HFF-Myc (cell line): ENCODE measurements at regions not wholly inside any gene's neighbourhood (a gene's known extent, or its start where the extent isn't known, plus 50 kb on each side); places are given as distances from the start of the nearest gene placed in this dataset.
"Not testable (repeated sequence)": the region's sequence is repeated elsewhere in the genome, so short reads cannot be mapped to it uniquely, and the experiment has no call there.

ENCODE experiments used
- DNase-seq: peaks from one replicate; pipeline ENCODE4 v3.0.0-alpha.2; 2011; ENCODE audit warnings: low read depth; ENCODE audit errors: extremely low read depth
- H3K4me3 ChIP-seq: replicated peaks from 2 replicates; pipeline ENCODE4 v1.5.1; 2011; ENCODE audit warnings: low read depth, mild to moderate bottlenecking, control low read depth, low read length
- TF ChIP-seq, protein P1 (sequence below): IDR thresholded peaks from 2 replicates; pipeline ENCODE4 v1.5.1; 2012; ENCODE audit warnings: mild to moderate bottlenecking, low read depth, low read length, control low read depth; ENCODE audit errors: missing control alignments

DNA sequence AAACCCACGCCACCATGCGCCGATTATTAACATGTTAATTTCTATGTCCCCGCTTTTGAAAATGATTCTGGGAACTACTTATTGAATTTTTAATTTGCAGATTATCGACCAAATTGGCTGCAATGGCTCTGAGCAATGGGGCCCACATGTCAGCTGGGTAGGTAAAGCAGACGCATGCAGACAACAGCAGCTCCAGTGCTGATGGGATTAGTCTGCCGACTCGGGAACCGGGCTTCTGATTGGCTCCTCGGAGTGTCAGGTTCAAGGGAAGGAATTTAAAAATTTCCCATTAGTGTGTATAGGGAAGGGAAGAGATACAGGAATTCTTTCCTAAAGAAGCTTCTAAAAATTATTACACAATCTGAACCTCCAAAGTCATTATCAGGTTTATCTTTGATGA lies 77.4 kb upstream of the PPARGC1A start:
- DNase-seq = no peak
- no peak overlapping the region for H3K4me3 ChIP-seq
- TF ChIP-seq, protein P1, sequence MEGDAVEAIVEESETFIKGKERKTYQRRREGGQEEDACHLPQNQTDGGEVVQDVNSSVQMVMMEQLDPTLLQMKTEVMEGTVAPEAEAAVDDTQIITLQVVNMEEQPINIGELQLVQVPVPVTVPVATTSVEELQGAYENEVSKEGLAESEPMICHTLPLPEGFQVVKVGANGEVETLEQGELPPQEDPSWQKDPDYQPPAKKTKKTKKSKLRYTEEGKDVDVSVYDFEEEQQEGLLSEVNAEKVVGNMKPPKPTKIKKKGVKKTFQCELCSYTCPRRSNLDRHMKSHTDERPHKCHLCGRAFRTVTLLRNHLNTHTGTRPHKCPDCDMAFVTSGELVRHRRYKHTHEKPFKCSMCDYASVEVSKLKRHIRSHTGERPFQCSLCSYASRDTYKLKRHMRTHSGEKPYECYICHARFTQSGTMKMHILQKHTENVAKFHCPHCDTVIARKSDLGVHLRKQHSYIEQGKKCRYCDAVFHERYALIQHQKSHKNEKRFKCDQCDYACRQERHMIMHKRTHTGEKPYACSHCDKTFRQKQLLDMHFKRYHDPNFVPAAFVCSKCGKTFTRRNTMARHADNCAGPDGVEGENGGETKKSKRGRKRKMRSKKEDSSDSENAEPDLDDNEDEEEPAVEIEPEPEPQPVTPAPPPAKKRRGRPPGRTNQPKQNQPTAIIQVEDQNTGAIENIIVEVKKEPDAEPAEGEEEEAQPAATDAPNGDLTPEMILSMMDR = no peak

DNA sequence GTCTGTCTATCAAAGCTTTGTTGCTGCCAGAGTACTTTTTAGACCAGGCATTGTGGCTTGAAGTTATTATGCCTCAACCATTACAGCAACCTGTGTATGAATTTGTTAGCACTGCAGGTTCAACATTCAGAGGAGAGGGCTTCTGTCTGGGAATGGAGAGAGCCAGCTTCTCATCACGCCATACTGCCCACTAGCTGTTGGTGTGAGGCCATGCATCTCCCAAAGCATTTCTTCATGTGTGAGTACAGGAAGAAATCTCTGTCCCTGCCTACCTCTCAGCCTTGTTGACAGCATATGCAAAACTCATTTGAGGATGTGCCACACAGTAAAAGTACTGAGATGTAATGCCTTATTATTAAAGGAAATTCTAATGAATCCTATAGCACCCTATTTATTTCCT lies 76.9 kb upstream of the PPARGC1A start:
- no peak for DNase-seq
- TF ChIP-seq, protein P1 = peak; percentile 40
- H3K4me3 ChIP-seq = no peak overlapping the region

- no peak overlapping the region for H3K4me3 ChIP-seq
- TF ChIP-seq, protein P1 = no peak
- DNase-seq = no peak
These were observed 72.6 kb upstream of the PPARGC1A start for GRCh38 chr4:23962462-23962861.

DNA sequence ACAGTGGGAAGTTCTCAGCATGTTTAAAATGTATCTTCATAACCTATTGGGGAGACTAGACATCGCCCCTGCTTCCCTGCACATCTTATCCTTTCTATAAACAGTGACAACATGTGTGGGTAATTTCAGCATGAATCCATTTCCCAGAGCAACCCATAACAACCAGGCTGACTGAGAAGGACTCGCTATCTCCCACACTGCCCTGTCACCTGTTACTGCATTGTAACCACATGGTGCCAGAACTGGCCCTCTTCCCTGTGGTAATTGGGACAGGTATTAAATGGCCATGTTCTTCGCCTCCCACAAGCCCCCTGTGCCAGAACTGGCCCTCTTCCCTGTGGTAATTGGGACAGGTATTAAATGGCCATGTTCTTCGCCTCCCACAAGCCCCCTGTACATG lies 71.5 kb upstream of the PPARGC1A start:
- not testable (repeated sequence) for DNase-seq, H3K4me3 ChIP-seq

DNA sequence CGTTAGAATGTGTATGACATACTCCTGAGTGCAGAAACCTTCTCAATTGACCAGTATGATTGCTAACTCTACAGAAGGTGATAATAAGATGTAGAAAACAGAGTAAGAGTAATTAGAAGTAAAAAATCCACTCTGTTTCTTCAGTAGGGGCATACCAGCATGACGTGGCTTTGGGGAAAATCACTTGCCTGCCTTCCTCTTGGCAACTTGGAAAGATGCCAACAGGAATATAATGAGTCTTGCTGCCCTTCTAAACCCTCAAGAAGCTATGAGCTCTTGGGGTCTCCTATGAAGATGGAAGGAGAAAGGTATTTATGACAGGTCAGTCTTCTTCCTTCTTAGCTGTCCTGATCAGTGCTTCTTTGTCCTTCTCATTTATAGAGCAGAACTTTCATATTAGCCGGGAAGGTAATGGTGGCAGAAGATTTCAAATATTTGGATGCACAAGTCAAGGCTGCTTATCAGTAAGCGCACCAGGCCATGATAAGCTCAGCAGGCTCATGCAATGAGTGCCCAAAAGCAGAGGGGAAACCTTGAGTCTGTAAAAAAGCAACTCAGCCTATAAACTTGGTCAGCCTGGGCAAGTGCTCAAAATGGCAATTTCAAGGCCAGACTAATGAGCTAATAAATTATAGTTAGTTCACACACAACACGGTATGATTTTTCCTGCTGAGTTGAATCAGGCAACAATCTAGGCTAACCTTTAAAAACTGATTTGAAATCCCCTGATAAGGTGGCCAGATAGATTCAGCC lies 69.7 kb upstream of the PPARGC1A start:
- H3K4me3 ChIP-seq = no peak overlapping the region
- TF ChIP-seq, protein P1 = no peak
- DNase-seq = no peak

DNA sequence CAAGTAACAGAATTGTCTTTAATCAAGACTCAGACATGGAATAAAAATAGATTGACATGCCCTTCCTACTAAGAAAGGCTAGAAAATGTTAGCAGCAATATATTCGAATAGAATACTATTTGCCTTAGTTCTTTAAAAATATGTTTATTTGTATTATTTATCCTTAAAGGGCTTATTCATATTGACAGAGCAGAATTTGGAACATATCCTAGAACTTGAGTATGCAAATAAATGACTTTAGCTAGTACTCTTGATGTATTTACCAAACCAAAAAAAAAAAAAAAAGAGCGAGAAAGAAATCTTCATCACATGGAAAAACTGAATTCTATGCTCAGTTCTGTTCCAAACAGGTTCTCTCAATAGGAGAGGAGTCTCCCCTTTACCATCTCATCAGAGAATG lies 68.9 kb upstream of the PPARGC1A start:
- no peak overlapping the region for H3K4me3 ChIP-seq
- TF ChIP-seq, protein P1 = no peak
- no peak for DNase-seq

DNA sequence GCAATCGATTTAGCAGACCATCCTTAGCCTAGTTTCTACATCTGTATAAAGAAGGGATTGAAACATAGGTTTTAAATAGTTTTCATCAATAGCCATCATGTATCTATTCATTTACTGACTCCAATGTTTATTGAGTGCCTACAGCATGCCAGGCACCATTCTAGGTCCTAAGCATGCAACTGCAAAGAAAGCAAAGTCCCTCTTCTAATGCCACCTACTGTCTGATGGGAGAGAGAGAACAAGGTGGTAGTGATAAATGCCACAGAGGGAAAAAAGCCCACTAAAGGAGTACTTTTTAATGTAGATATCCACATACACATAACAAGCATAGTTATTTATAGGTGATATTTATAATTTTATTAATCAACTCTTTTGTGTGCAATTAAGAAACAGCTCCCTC lies 67.6 kb upstream of the PPARGC1A start:
- TF ChIP-seq, protein P1 = no peak
- H3K4me3 ChIP-seq = no peak overlapping the region
- no peak for DNase-seq
